NCI-H1417 (cell line): ENCODE measurements at regions not wholly inside any gene's neighbourhood (a gene's known extent, or its start where the extent isn't known, plus 50 kb on each side); places are given as distances from the start of the nearest gene placed in this dataset.

Experiments
- DNase-seq, 3 experiments: peaks; one replicate each; lab custom pipeline; 2025; lab: John Stamatoyannopoulos, UW

GRCh38 chr22:47228767-47229166, 466.3 kb downstream of the TBC1D22A start:
- no peak for DNase-seq

- DNase-seq, result no peak
Observed at GRCh38 chr22:47225931-47226633, 463.6 kb downstream of the TBC1D22A start.

GRCh38 chr22:47225080-47225930, 462.9 kb downstream of the TBC1D22A start:
- no peak for DNase-seq
